K562 (cell line): ENCODE measurements at regions not wholly inside any gene's neighbourhood (a gene's known extent, or its start where the extent isn't known, plus 50 kb on each side); places are given as distances from the start of the nearest gene placed in this dataset. TPM values are rescaled to one million over a fixed set of nuclear protein-coding genes. Genes with fewer than 3 reads are reported as not detected.

ENCODE experiments used
- ATAC-seq: fragments of 200-7000 bp; cut with Tn5 transposase; 3 replicates; pipeline ENCODE4 v1.9.1; 2020; ENCODE audit warnings: moderate library complexity
- BruUV-seq: library from RNA; stranded (reverse); fragments of 400-500 nt; replicated peaks from 2 replicates; lab custom pipeline; 2021; lab: Mats Ljungman, UMichigan
- CTCF ChIA-PET: fragments of 300-600 bp; formaldehyde crosslinking; extraction: SDS; loops from one replicate; lab custom pipeline; 2021; ENCODE audit warnings: low intra/inter-chr PET ratio; lab: Yijun Ruan, JAX
- POLR2A ChIA-PET: fragments of 300-600, 350-650 bp; sonication (Branson Sonifier 250); formaldehyde crosslinking; extraction: SDS; loops from one replicate; lab custom pipeline; 2021; ENCODE audit warnings: antibody characterized with exemption, inconsistent platforms; lab: Yijun Ruan, JAX
- DNase-seq, 4 experiments: peaks; one replicate each; pipeline versions ENCODE4 v3.0.0 to v3.0.0-alpha.2; 2011 to 2018; ENCODE audit warnings: low spot score in 3 of 4, mixed read lengths in 3 of 4; ENCODE audit errors: extremely low read depth in 1 of 4
- FAIRE-seq: peaks from 2 replicates; lab custom pipeline; 2011; peaks lifted over from hg19 to GRCh38; lab: Jason Lieb, UNC
- H2AFZ ChIP-seq: 2 replicates; pipeline ENCODE4 v1.6.0; 2011; ENCODE audit warnings: low read depth, low read length, control low read depth, inconsistent platforms
- H3K27ac ChIP-seq: fragments of 200-600 bp; 3 replicates; pipeline ENCODE4 v1.8.0; 2011; ENCODE audit warnings: low read depth, mild to moderate bottlenecking, control low read depth, inconsistent platforms, low read length, moderate library complexity, mixed read lengths; ENCODE audit errors: extremely low read depth
- H3K27me3 ChIP-seq, 2 experiments: fragments of 300-600 bp in 1 of 2; 2 replicates in 1 of 2; 3 replicates in 1 of 2; pipeline versions ENCODE4 v1.6.0 to v1.8.0; 2011; ENCODE audit warnings: inconsistent platforms in 2 of 2, low read length in 2 of 2, mild to moderate bottlenecking in 1 of 2, mixed read lengths in 1 of 2, moderate library complexity in 1 of 2; ENCODE audit not compliant: control insufficient read depth in 2 of 2, insufficient read depth in 2 of 2
- H3K36me3 ChIP-seq: fragments of 300-600 bp; 3 replicates; pipeline ENCODE4 v1.8.0; 2011; ENCODE audit warnings: mild to moderate bottlenecking, low read length, inconsistent platforms; ENCODE audit not compliant: control insufficient read depth, insufficient read depth
- H3K4me1 ChIP-seq, 2 experiments: fragments of 200-600 bp in 1 of 2; replicated peaks in 1 of 2; 2 replicates in 1 of 2; 3 replicates in 1 of 2; pipeline versions ENCODE4 v1.5.1 to v1.8.0; 2011; ENCODE audit warnings: inconsistent platforms in 2 of 2, low read length in 2 of 2, mild to moderate bottlenecking in 1 of 2, mixed read lengths in 1 of 2, moderate library complexity in 1 of 2; ENCODE audit not compliant: control insufficient read depth in 2 of 2, insufficient read depth in 2 of 2
- H3K4me2 ChIP-seq: 2 replicates; pipeline ENCODE4 v1.6.1; 2011; ENCODE audit warnings: low read length, control low read depth, inconsistent platforms, mixed read lengths; ENCODE audit not compliant: insufficient read depth
- H3K4me3 ChIP-seq: fragments of 200-600 bp; sonication (generic), shearing (Covaris generic); 2 replicates; pipeline ENCODE4 v1.5.1; 2016; ENCODE audit warnings: control low read depth, inconsistent platforms
- H3K79me2 ChIP-seq: fragments of 200-600 bp; 3 replicates; pipeline ENCODE4 v1.8.0; 2011; ENCODE audit warnings: low read length, inconsistent platforms; ENCODE audit not compliant: control insufficient read depth, insufficient read depth
- H3K9ac ChIP-seq, 2 experiments: 2 replicates each; pipeline versions ENCODE4 v1.6.0 to v1.6.1; 2011; ENCODE audit warnings: low read depth in 2 of 2, low read length in 2 of 2, control low read depth in 1 of 2, inconsistent platforms in 1 of 2, mild to moderate bottlenecking in 1 of 2, mixed read lengths in 1 of 2; ENCODE audit not compliant: insufficient read depth in 1 of 2
- H3K9me1 ChIP-seq: one replicate; pipeline ENCODE4 v1.6.0; 2011; ENCODE audit warnings: inconsistent platforms, mild to moderate bottlenecking, low read length, moderate library complexity; ENCODE audit not compliant: control insufficient read depth, insufficient read depth
- H3K9me3 ChIP-seq: replicated peaks from 2 replicates; pipeline ENCODE4 v1.5.1; 2011; ENCODE audit warnings: low read depth, low read length, inconsistent platforms; ENCODE audit not compliant: control insufficient read depth, insufficient read depth
- H4K20me1 ChIP-seq: replicated peaks from 2 replicates; pipeline ENCODE4 v1.6.1; 2011; ENCODE audit warnings: low read length, inconsistent platforms, mixed read lengths; ENCODE audit not compliant: control insufficient read depth, insufficient read depth
- CBX3 ChIP-seq, 2 experiments: IDR thresholded peaks; 1 replicate in 1 of 2; 2 replicates in 1 of 2; pipeline ENCODE4 v1.6.1; 2012; ENCODE audit warnings: inconsistent platforms in 2 of 2, low read length in 2 of 2, borderline replicate concordance in 1 of 2, control low read depth in 1 of 2
- FOXK2 ChIP-seq, 2 experiments: fragments of 450-650 bp; IDR thresholded peaks in 1 of 2; conservative IDR thresholded peaks in 1 of 2; 2 replicates each; pipeline ENCODE4 v1.6.1; 2016; ENCODE audit warnings: low read depth in 2 of 2, mild to moderate bottlenecking in 1 of 2
- HMBOX1 ChIP-seq: sonication (generic); IDR thresholded peaks from 2 replicates; pipeline ENCODE4 v1.6.1; 2016
- TEAD2 ChIP-seq: fragments of 450-650 bp; IDR thresholded peaks from 2 replicates; pipeline ENCODE4 v1.6.1; 2016; ENCODE audit warnings: missing genetic modification characterization, control low read depth, missing compliant biosample characterization
- ZC3H11A ChIP-seq: IDR thresholded peaks from 2 replicates; pipeline ENCODE4 v1.6.1; 2012; ENCODE audit warnings: low read depth, low read length, improper control_type of control experiment
- WGBS: fragments of 100-300 bp; shearing (Covaris generic); methylation state at CpG from one replicate; pipeline ENCODE4 v1.1.6; 2016; ENCODE audit warnings: low coverage, mixed read lengths; ENCODE audit not compliant: insufficient coverage; ENCODE audit errors: missing lambda C conversion rate; 5-methylcytosine and 5-hydroxymethylcytosine counted together
- in situ Hi-C: fragments of 300-500 bp; cut with MboI; formaldehyde crosslinking; loops from 4 replicates; pipeline ENCODE4 v1.15.0; 2018; ENCODE audit warnings: inconsistent platforms, mixed read lengths
- intact Hi-C: fragments of 100-400 bp; cut with micrococcal nuclease; formaldehyde crosslinking; loops from 2 replicates; pipeline ENCODE4 v1.14.2; 2022
- small RNA-seq: library from RNA; depleted of rRNA; stranded (forward); fragments of <200 nt; gene quantifications from one replicate; pipeline ENCODE3, GENCODE V24; 2014

DNA sequence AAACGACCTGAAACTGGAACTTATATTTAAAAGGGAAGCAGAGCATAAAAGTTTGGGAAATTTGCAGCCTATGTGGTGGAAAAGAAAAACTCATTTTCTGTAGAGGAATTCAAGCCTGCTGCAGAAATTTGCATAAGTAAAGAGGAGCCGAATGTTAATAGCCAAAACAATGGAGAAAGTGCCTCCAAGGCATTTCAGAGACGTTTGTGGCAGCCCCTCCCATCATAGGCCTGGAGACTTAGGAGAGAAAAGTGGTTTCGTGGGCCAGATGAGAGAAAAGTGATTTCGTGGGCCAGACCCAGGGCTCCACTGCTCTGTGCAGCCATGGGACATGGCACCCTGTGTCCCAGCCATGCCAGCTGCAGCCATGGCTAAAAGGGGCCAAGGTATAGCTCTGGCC lies 361.9 kb downstream of the PCDH19 start:
- Histone ChIP-seq H3K4me2 (no peak overlapping the region), H3K9me3 (no peaks in the 10 kb centered on the region), H3K9me1 (no peaks in the 10 kb centered on the region), H3K36me3 (no peaks in the 10 kb centered on the region), H3K4me1 (no peaks in the 10 kb centered on the region), H3K4me3 (no peak overlapping the region), H3K27ac (no peak overlapping the region), H3K9ac (no peak overlapping the region), H3K79me2 (no peaks in the 10 kb centered on the region), H3K27me3 (no peaks in the 10 kb centered on the region), H2AFZ (no peak overlapping the region), H4K20me1 (no peaks in the 10 kb centered on the region)
- intact Hi-C loops = no loop called here
- ChIA-PET CTCF (no interaction called here), POLR2A (no interaction called here)
- 0% methylated on average over 5 of the region's 5 CpGs for WGBS
- in situ Hi-C loops = no loop called here
- BruUV-seq = no TSS peak
- ATAC-seq (no peak), DNase-seq (no peak), FAIRE-seq (no peak)
- TF ChIP-seq TEAD2 (tag) (no peak), CBX3 (IDR thresholded peaks at IDR 0.05; ENCODE audit: borderline replicate concordance in 1 of 2, low read length in 2 of 2) (no peak), FOXK2 (conservative IDR thresholded peaks at IDR 0.05 in 1 of 2, IDR thresholded peaks at IDR 0.05 in 1 of 2; ENCODE audit: low read depth in 2 of 2) (no peak), HMBOX1 (no peak), ZC3H11A (no peak)

Small RNAs in the stretch of these regions (small RNA-seq; reads per million reads assigned to genes)
- gene RF00402 = not detected
